Naive B cell (primary cell): ENCODE measurements at regions not wholly inside any gene's neighbourhood (a gene's known extent, or its start where the extent isn't known, plus 50 kb on each side); places are given as distances from the start of the nearest gene placed in this dataset.

Experiments
- ATAC-seq, 2 donors: fragments of 150-1000 bp; cut with Tn5 transposase; 2 replicates each; pipeline ENCODE4 v1.10.0; 2021; ENCODE audit warnings: low read depth in 2 of 2, mild to moderate bottlenecking in 2 of 2, moderate library complexity in 2 of 2
- DNase-seq: peaks from one replicate; pipeline ENCODE4 v3.0.0; 2022
- H3K27ac Mint-ChIP-seq, 6 donors: one replicate each; pipeline ENCODE4 v1.8.0; 2020 to 2022; ENCODE audit warnings: mild to moderate bottlenecking in 6 of 6, mixed read lengths in 6 of 6, moderate library complexity in 5 of 6, inconsistent platforms in 2 of 6
- H3K27me3 Mint-ChIP-seq, 3 donors: one replicate each; pipeline ENCODE4 v1.8.0; 2021 to 2022; ENCODE audit warnings: mixed read lengths in 3 of 3, mild to moderate bottlenecking in 1 of 3
- H3K36me3 Mint-ChIP-seq, 2 donors: one replicate each; pipeline ENCODE4 v1.8.0; 2020 to 2022; ENCODE audit warnings: mixed read lengths in 2 of 2, inconsistent platforms in 1 of 2, mild to moderate bottlenecking in 1 of 2
- H3K4me1 Mint-ChIP-seq, 3 donors: one replicate each; pipeline ENCODE4 v1.8.0; 2020 to 2022; ENCODE audit warnings: mixed read lengths in 3 of 3, inconsistent platforms in 1 of 3, mild to moderate bottlenecking in 1 of 3, moderate library complexity in 1 of 3
- H3K4me3 Mint-ChIP-seq, 8 donors: one replicate each; pipeline ENCODE4 v1.8.0; 2020 to 2022; ENCODE audit warnings: mild to moderate bottlenecking in 8 of 8, mixed read lengths in 8 of 8, moderate library complexity in 8 of 8, inconsistent platforms in 2 of 8
- H3K9me3 Mint-ChIP-seq, 7 donors: one replicate each; pipeline ENCODE4 v1.8.0; 2020 to 2022; ENCODE audit warnings: mixed read lengths in 7 of 7, mild to moderate bottlenecking in 5 of 7, inconsistent platforms in 2 of 7, moderate library complexity in 1 of 7

- Mint-ChIP-seq H3K27ac (no peak overlapping the region), H3K27me3 (no peaks in the 10 kb centered on the region), H3K36me3 (no peaks in the 10 kb centered on the region), H3K4me1 (no peaks in the 10 kb centered on the region), H3K9me3 (peaks cover 0 to 2% (median 0%) of the 10 kb centered on the region in 7 donors), H3K4me3 (no peak overlapping the region)
- no peak for DNase-seq
- ATAC-seq, result no peak
Measured at GRCh38 chr13:78468621-78469020, 134.7 kb downstream of the POU4F1 start.

- H3K27me3 Mint-ChIP-seq, result no peaks in the 10 kb centered on the region
- peaks cover 0 to 8% (median 4%) of the 10 kb centered on the region in 7 donors for H3K9me3 Mint-ChIP-seq
- no peak overlapping the region for H3K4me3 Mint-ChIP-seq
- H3K36me3 Mint-ChIP-seq, result no peaks in the 10 kb centered on the region
- no peaks in the 10 kb centered on the region for H3K4me1 Mint-ChIP-seq
- ATAC-seq (no peak), DNase-seq (no peak)
- no peak overlapping the region for H3K27ac Mint-ChIP-seq
Measured at GRCh38 chr13:78465250-78465649, 138.1 kb downstream of the POU4F1 start.

- Mint-ChIP-seq H3K27ac (no peak overlapping the region), H3K36me3 (no peaks in the 10 kb centered on the region), H3K4me3 (no peak overlapping the region), H3K4me1 (no peaks in the 10 kb centered on the region), H3K9me3 (peaks cover 0 to 8% (median 6%) of the 10 kb centered on the region in 7 donors), H3K27me3 (peaks cover 0 to 4% (median 0%) of the 10 kb centered on the region in 3 donors)
- DNase-seq (no peak), ATAC-seq (no peak)
Measured at GRCh38 chr13:78460176-78460575, 143.2 kb downstream of the POU4F1 start.

GRCh38 chr13:78443839-78444238 lies 159.5 kb downstream of the POU4F1 start:
- H3K36me3 Mint-ChIP-seq, result no peaks in the 10 kb centered on the region
- H3K27ac Mint-ChIP-seq, result no peak overlapping the region
- no peaks in the 10 kb centered on the region for H3K4me1 Mint-ChIP-seq
- no peaks in the 10 kb centered on the region for H3K27me3 Mint-ChIP-seq
- DNase-seq (no peak), ATAC-seq (no peak)
- no peaks in the 10 kb centered on the region for H3K9me3 Mint-ChIP-seq
- H3K4me3 Mint-ChIP-seq, result no peak overlapping the region

GRCh38 chr13:78437781-78438180 lies 165.6 kb downstream of the POU4F1 start:
- no peaks in the 10 kb centered on the region for H3K36me3 Mint-ChIP-seq
- H3K27me3 Mint-ChIP-seq, result peaks cover 0 to 6% (median 0%) of the 10 kb centered on the region in 3 donors
- no peaks in the 10 kb centered on the region for H3K9me3 Mint-ChIP-seq
- ATAC-seq (no peak), DNase-seq (no peak)
- H3K4me3 Mint-ChIP-seq, result no peak overlapping the region
- no peak overlapping the region for H3K27ac Mint-ChIP-seq
- H3K4me1 Mint-ChIP-seq, result no peaks in the 10 kb centered on the region

- ATAC-seq (no peak), DNase-seq (no peak)
- Mint-ChIP-seq H3K4me3 (no peak overlapping the region), H3K27ac (no peak overlapping the region), H3K27me3 (peaks cover 0 to 6% (median 0%) of the 10 kb centered on the region in 3 donors), H3K9me3 (no peaks in the 10 kb centered on the region), H3K4me1 (no peaks in the 10 kb centered on the region), H3K36me3 (no peaks in the 10 kb centered on the region)
Measured at GRCh38 chr13:78436311-78436710, 167.0 kb downstream of the POU4F1 start.

- ATAC-seq (no peak), DNase-seq (no peak)
- peaks cover 0 to 2% (median 0%) of the 10 kb centered on the region in 7 donors for H3K9me3 Mint-ChIP-seq
- no peaks in the 10 kb centered on the region for H3K4me1 Mint-ChIP-seq
- H3K27me3 Mint-ChIP-seq, result peaks cover 8 to 18% (median 13%) of the 10 kb centered on the region in 3 donors
- H3K4me3 Mint-ChIP-seq, result no peak overlapping the region
- H3K27ac Mint-ChIP-seq, result no peak overlapping the region
- no peaks in the 10 kb centered on the region for H3K36me3 Mint-ChIP-seq
Measured at GRCh38 chr13:78431328-78431727, 172.0 kb downstream of the POU4F1 start.

GRCh38 chr13:78430811-78431210 lies 172.5 kb downstream of the POU4F1 start:
- no peaks in the 10 kb centered on the region for H3K4me1 Mint-ChIP-seq

GRCh38 chr13:78430166-78430791 lies 173.1 kb downstream of the POU4F1 start:
- H3K4me3 Mint-ChIP-seq, result no peak overlapping the region
- H3K36me3 Mint-ChIP-seq, result no peaks in the 10 kb centered on the region
- H3K27ac Mint-ChIP-seq, result no peak overlapping the region
- H3K27me3 Mint-ChIP-seq, result peaks cover 8 to 18% (median 13%) of the 10 kb centered on the region in 3 donors
- no peaks in the 10 kb centered on the region for H3K4me1 Mint-ChIP-seq
- ATAC-seq (no peak), DNase-seq (no peak)
- H3K9me3 Mint-ChIP-seq, result peaks cover 0 to 2% (median 0%) of the 10 kb centered on the region in 7 donors

More at GRCh38 chr13:78430811-78431210, 172.5 kb downstream of the POU4F1 start:
- no peak for ATAC-seq
- peaks cover 0 to 2% (median 0%) of the 10 kb centered on the region in 7 donors for H3K9me3 Mint-ChIP-seq
- H3K36me3 Mint-ChIP-seq, result no peaks in the 10 kb centered on the region
- no peak for DNase-seq
- H3K4me3 Mint-ChIP-seq, result no peak overlapping the region
- peaks cover 8 to 18% (median 13%) of the 10 kb centered on the region in 3 donors for H3K27me3 Mint-ChIP-seq
- H3K27ac Mint-ChIP-seq, result no peak overlapping the region

GRCh38 chr13:78428646-78429045 lies 174.7 kb downstream of the POU4F1 start:
- no peak for DNase-seq
- Mint-ChIP-seq H3K4me3 (no peak overlapping the region), H3K27me3 (peaks cover 8 to 18% (median 13%) of the 10 kb centered on the region in 3 donors), H3K36me3 (peaks cover 0 to 6% of the 10 kb centered on the region in 2 donors), H3K4me1 (no peaks in the 10 kb centered on the region), H3K9me3 (peaks cover 0 to 7% (median 0%) of the 10 kb centered on the region in 7 donors), H3K27ac (peak overlapping the region in 1 of 6 donors; percentile 75)
- ATAC-seq, result no peak

- Mint-ChIP-seq H3K36me3 (peaks cover 0 to 8% of the 10 kb centered on the region in 2 donors), H3K4me1 (no peaks in the 10 kb centered on the region), H3K4me3 (no peak overlapping the region), H3K27me3 (peaks cover 8 to 13% (median 13%) of the 10 kb centered on the region in 3 donors), H3K9me3 (peaks cover 0 to 8% (median 0%) of the 10 kb centered on the region in 7 donors), H3K27ac (no peak overlapping the region)
- no peak for ATAC-seq
- DNase-seq, result no peak
Measured at GRCh38 chr13:78426183-78426582, 177.2 kb downstream of the POU4F1 start.

- no peak overlapping the region for H3K27ac Mint-ChIP-seq
- peaks cover 0 to 8% of the 10 kb centered on the region in 2 donors for H3K36me3 Mint-ChIP-seq
- H3K4me3 Mint-ChIP-seq, result no peak overlapping the region
- no peaks in the 10 kb centered on the region for H3K27me3 Mint-ChIP-seq
- H3K4me1 Mint-ChIP-seq, result no peaks in the 10 kb centered on the region
- peaks cover 0 to 8% (median 0%) of the 10 kb centered on the region in 7 donors for H3K9me3 Mint-ChIP-seq
- DNase-seq, result no peak
- ATAC-seq, result no peak
Measured at GRCh38 chr13:78420814-78421213, 182.5 kb downstream of the POU4F1 start.

GRCh38 chr13:78413887-78414553 lies 189.3 kb downstream of the POU4F1 start:
- Mint-ChIP-seq H3K27me3 (peaks cover 0 to 7% (median 5%) of the 10 kb centered on the region in 3 donors), H3K4me3 (no peak overlapping the region), H3K27ac (no peak overlapping the region), H3K4me1 (no peaks in the 10 kb centered on the region), H3K36me3 (no peaks in the 10 kb centered on the region), H3K9me3 (no peaks in the 10 kb centered on the region)
- DNase-seq, result no peak
- no peak for ATAC-seq

GRCh38 chr13:78410847-78411246 lies 192.5 kb downstream of the POU4F1 start:
- Mint-ChIP-seq H3K27ac (no peak overlapping the region), H3K4me1 (no peaks in the 10 kb centered on the region), H3K4me3 (no peak overlapping the region)

More at GRCh38 chr13:78410847-78411246, 192.5 kb downstream of the POU4F1 start:
- no peak for DNase-seq
- Mint-ChIP-seq H3K9me3 (no peaks in the 10 kb centered on the region), H3K36me3 (no peaks in the 10 kb centered on the region), H3K27me3 (peaks cover 0 to 14% (median 5%) of the 10 kb centered on the region in 3 donors)
- ATAC-seq, result no peak
